IPS-18a (cell line): ENCODE measurements at regions not wholly inside any gene's neighbourhood (a gene's known extent, or its start where the extent isn't known, plus 50 kb on each side); places are given as distances from the start of the nearest gene placed in this dataset.

ENCODE experiments used
- H3K27ac ChIP-seq: one replicate; pipeline ENCODE4 v1.5.1; 2013; ENCODE audit warnings: low read length
- H3K27me3 ChIP-seq: one replicate; pipeline ENCODE4 v1.6.1; 2013; ENCODE audit warnings: mild to moderate bottlenecking, low read length; ENCODE audit not compliant: control insufficient read depth, insufficient read depth
- H3K36me3 ChIP-seq: one replicate; pipeline ENCODE4 v1.6.1; 2013; ENCODE audit warnings: low read depth, low read length; ENCODE audit not compliant: control insufficient read depth
- H3K4me1 ChIP-seq: one replicate; pipeline ENCODE4 v1.6.1; 2013; ENCODE audit warnings: low read depth, low read length; ENCODE audit not compliant: control insufficient read depth
- H3K4me3 ChIP-seq: one replicate; pipeline ENCODE4 v1.5.1; 2013; ENCODE audit warnings: low read length
- H3K9ac ChIP-seq: one replicate; pipeline ENCODE4 v1.6.1; 2013; ENCODE audit warnings: mild to moderate bottlenecking, low read length, moderate library complexity
- H3K9me3 ChIP-seq: one replicate; pipeline ENCODE4 v1.6.1; 2013; ENCODE audit warnings: low read depth, low read length; ENCODE audit not compliant: control insufficient read depth

- Histone ChIP-seq H3K27ac (no peak overlapping the region), H3K27me3 (no peaks in the 10 kb centered on the region), H3K4me3 (no peak overlapping the region), H3K9me3 (no peaks in the 10 kb centered on the region), H3K36me3 (no peaks in the 10 kb centered on the region), H3K4me1 (peaks cover 7% of the 10 kb centered on the region), H3K9ac (no peak overlapping the region)
Measured at GRCh38 chr3:31053299-31053698, 158.8 kb upstream of the GADL1 start.

- Histone ChIP-seq H3K27ac (no peak overlapping the region), H3K4me3 (no peak overlapping the region), H3K27me3 (no peaks in the 10 kb centered on the region), H3K4me1 (peaks cover 7% of the 10 kb centered on the region), H3K9me3 (no peaks in the 10 kb centered on the region), H3K9ac (no peak overlapping the region), H3K36me3 (no peaks in the 10 kb centered on the region)
Measured at GRCh38 chr3:31054032-31054431, 159.6 kb upstream of the GADL1 start.

- Histone ChIP-seq H3K4me3 (no peak overlapping the region), H3K27me3 (no peaks in the 10 kb centered on the region), H3K27ac (no peak overlapping the region), H3K4me1 (peaks cover 9% of the 10 kb centered on the region), H3K9me3 (no peaks in the 10 kb centered on the region), H3K9ac (no peak overlapping the region), H3K36me3 (no peaks in the 10 kb centered on the region)
Measured at GRCh38 chr3:31055757-31056156, 161.3 kb upstream of the GADL1 start.

DNA sequence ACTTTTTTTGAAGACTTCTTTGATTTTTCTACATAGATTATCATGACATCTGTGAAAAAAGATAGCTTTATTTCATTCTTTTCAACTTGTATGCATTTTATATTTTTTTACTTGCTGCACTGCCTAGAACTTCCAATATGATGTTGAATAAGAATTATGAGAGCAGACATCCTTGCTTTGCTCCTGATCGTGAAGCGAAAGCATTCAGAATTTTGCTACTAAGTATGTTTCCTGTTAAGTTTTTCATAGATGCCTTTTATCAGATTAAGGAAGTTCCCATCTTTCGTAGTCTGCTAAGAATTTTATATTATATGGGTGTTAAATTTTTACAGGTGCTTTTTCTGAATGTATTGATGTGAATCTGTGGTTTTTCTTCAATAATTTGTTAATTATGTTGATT is 163.4 kb upstream of the GADL1 start:
- H3K27ac ChIP-seq = no peak overlapping the region
- H3K4me1 ChIP-seq = peaks cover 17% of the 10 kb centered on the region
- H3K9ac ChIP-seq = no peak overlapping the region
- H3K27me3 ChIP-seq = no peaks in the 10 kb centered on the region
- H3K9me3 ChIP-seq = no peaks in the 10 kb centered on the region
- H3K4me3 ChIP-seq = no peak overlapping the region
- H3K36me3 ChIP-seq = no peaks in the 10 kb centered on the region

- H3K36me3 ChIP-seq = no peaks in the 10 kb centered on the region
- peaks cover 10% of the 10 kb centered on the region for H3K4me1 ChIP-seq
Measured at GRCh38 chr3:31064021-31064420, 169.6 kb upstream of the GADL1 start.

GRCh38 chr3:31065765-31066164 is 171.3 kb upstream of the GADL1 start:
- Histone ChIP-seq H3K27ac (no peak overlapping the region), H3K27me3 (no peaks in the 10 kb centered on the region), H3K9me3 (no peaks in the 10 kb centered on the region), H3K4me1 (peaks cover 7% of the 10 kb centered on the region), H3K9ac (no peak overlapping the region), H3K4me3 (no peak overlapping the region), H3K36me3 (no peaks in the 10 kb centered on the region)

More at GRCh38 chr3:31064021-31064420, 169.6 kb upstream of the GADL1 start:
- H3K27me3 ChIP-seq = no peaks in the 10 kb centered on the region
- no peak overlapping the region for H3K9ac ChIP-seq
- H3K27ac ChIP-seq = no peak overlapping the region
- no peak overlapping the region for H3K4me3 ChIP-seq
- H3K9me3 ChIP-seq = no peaks in the 10 kb centered on the region

DNA sequence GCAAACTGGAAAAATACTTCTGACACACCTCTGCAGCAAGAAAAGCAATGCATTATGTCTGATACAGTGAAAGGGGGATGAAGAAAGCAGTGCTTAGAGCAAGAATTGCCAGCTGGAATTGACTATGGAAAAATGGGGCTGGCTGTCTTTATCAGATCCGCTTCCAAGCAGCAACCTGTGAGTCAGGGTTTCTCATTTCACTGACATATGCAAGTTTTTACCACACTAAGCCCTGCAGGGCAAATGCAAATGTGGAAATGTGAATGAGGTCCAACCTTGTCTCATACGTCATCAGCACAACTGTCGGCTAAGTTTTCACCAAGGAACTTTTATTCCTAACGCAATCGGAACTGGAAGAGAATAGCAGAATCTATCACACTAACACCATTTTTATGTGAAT is 172.5 kb upstream of the GADL1 start:
- Histone ChIP-seq H3K36me3 (no peaks in the 10 kb centered on the region), H3K4me3 (no peak overlapping the region), H3K27me3 (no peaks in the 10 kb centered on the region), H3K27ac (no peak overlapping the region), H3K9ac (no peak overlapping the region), H3K4me1 (peaks cover 1% of the 10 kb centered on the region), H3K9me3 (no peaks in the 10 kb centered on the region)

GRCh38 chr3:31075471-31075870 is 181.0 kb upstream of the GADL1 start:
- Histone ChIP-seq H3K9me3 (peaks cover 3% of the 10 kb centered on the region), H3K36me3 (no peaks in the 10 kb centered on the region), H3K27ac (no peak overlapping the region), H3K4me3 (no peak overlapping the region), H3K4me1 (no peaks in the 10 kb centered on the region), H3K9ac (no peak overlapping the region), H3K27me3 (no peaks in the 10 kb centered on the region)

DNA sequence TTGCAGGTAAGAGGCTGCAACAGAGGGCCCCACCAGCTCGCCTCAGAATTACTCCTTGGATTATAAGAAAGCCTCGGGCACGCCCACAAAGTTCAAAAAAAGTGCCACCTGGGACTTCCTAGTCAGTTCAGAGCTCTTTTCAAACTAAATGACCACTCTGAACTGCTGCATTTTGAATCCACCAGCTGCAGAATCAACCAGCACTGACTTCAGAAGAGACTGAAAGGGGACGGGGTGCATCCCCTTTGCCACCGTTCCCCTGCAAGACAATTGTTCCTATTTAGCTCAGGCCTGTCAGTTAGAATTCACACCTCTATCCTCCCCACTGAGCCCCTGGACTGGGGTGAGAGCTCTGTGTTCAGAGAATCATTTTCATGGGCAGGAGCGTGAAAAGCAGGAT is 181.4 kb upstream of the GADL1 start:
- Histone ChIP-seq H3K27me3 (no peaks in the 10 kb centered on the region), H3K9me3 (peaks cover 3% of the 10 kb centered on the region), H3K36me3 (no peaks in the 10 kb centered on the region), H3K27ac (no peak overlapping the region), H3K4me3 (no peak overlapping the region), H3K4me1 (no peaks in the 10 kb centered on the region), H3K9ac (no peak overlapping the region)

GRCh38 chr3:31077021-31077601 is 182.7 kb upstream of the GADL1 start:
- H3K9ac ChIP-seq = no peak overlapping the region
- no peak overlapping the region for H3K4me3 ChIP-seq
- peaks cover 2% of the 10 kb centered on the region for H3K9me3 ChIP-seq
- no peaks in the 10 kb centered on the region for H3K27me3 ChIP-seq
- no peaks in the 10 kb centered on the region for H3K36me3 ChIP-seq
- H3K4me1 ChIP-seq = no peaks in the 10 kb centered on the region
- no peak overlapping the region for H3K27ac ChIP-seq

DNA sequence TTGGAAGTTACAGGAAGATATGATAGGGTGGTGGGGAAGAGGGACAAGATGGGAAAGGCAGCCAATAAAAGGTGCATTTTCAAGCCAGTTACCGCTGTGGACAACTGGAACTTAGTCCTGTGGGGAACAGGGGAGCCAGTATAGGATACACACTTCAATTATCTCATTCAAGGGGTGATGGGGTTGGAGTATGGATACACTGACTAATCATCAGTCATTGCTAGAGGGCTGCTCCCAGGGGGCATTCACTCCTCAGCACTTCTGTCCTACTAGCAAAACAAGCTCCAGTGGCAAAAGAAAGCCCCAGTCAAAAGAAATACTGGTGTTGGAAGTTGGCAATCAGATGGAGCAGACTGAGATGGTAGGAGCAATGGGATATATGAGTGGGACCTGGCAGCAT is 183.4 kb upstream of the GADL1 start:
- no peak overlapping the region for H3K9ac ChIP-seq
- no peaks in the 10 kb centered on the region for H3K9me3 ChIP-seq
- no peak overlapping the region for H3K27ac ChIP-seq
- H3K27me3 ChIP-seq = no peaks in the 10 kb centered on the region
- no peaks in the 10 kb centered on the region for H3K36me3 ChIP-seq
- H3K4me3 ChIP-seq = no peak overlapping the region
- H3K4me1 ChIP-seq = no peaks in the 10 kb centered on the region

- no peak overlapping the region for H3K27ac ChIP-seq
- H3K4me3 ChIP-seq = no peak overlapping the region
- no peaks in the 10 kb centered on the region for H3K9me3 ChIP-seq
Measured at GRCh38 chr3:31079689-31080088, 185.2 kb upstream of the GADL1 start.

More at GRCh38 chr3:31079689-31080088, 185.2 kb upstream of the GADL1 start:
- Histone ChIP-seq H3K27me3 (no peaks in the 10 kb centered on the region), H3K36me3 (no peaks in the 10 kb centered on the region), H3K9ac (no peak overlapping the region), H3K4me1 (no peaks in the 10 kb centered on the region)
